ENCODE measurements at regions not wholly inside any gene's neighbourhood (a gene's known extent, or its start where the extent isn't known, plus 50 kb on each side); places are given as distances from the start of the nearest gene placed in this dataset.

DNA sequence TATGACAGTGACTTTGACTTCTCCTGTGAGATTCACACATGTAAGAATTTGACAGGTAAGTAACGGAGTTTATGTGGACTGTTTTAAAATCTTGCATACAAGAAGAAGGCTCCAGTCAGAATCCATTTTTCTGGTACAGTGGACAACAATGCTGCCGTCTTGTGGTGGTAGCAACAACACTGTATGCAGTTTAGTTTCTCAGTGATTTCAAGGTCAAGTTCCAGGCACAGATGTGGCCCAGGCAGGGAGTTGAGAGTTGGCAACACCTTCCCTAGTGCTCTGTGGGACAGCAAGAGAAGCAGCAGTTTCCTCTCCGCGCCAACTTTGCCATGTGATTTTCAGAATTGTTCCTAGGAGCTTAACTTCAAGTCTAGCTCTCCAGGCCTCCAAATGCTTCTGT is 56.0 kb upstream of the STPG2 start:
- H3K79me2 ChIP-seq (ENCODE audit: insufficient read depth) = no peaks in the 10 kb centered on the region

GRCh38 chr4:98195005-98195404 is 51.7 kb upstream of the STPG2 start:
- CTCF ChIA-PET = no interaction called here
- POLR2A ChIA-PET = no interaction called here
- no peaks in the 10 kb centered on the region for H3K4me1 ChIP-seq (ENCODE audit: control insufficient read depth in 1 of 2, insufficient read depth in 2 of 2, low read depth in 1 of 2, low read length in 1 of 2)

More for the DNA sequence above, 56.0 kb upstream of the STPG2 start:
- POLR2A ChIA-PET = no interaction called here
- no peaks in the 10 kb centered on the region for H4K20me1 ChIP-seq (ENCODE audit: insufficient read depth)
- H3K9ac ChIP-seq = no peak overlapping the region
- TF ChIP-seq RXRA (IDR thresholded peaks at IDR 0.05; ENCODE audit: borderline replicate concordance, low read depth) = no peak
- TF ChIP-seq RAD21 (IDR thresholded peaks at IDR 0.05; ENCODE audit: low read length) = no peak
- WGBS (ENCODE audit: low lambda C conversion rate) = 92% methylated on average over 4 of the region's 4 CpGs
- no peaks in the 10 kb centered on the region for H3K36me3 ChIP-seq (replicated peaks in 1 of 2; ENCODE audit: control insufficient read depth in 1 of 2, insufficient read depth in 2 of 2, low read length in 1 of 2)
- DNase-seq = no peak
- 0 out of 2 replicates have a peak, but pooled peaks cover 3% of the 10 kb centered on the region for H3K9me2 ChIP-seq
- no peak overlapping the region for H2AFZ ChIP-seq (ENCODE audit: low read depth)
- no peak overlapping the region for H3K4me3 ChIP-seq (ENCODE audit: low read depth in 2 of 2, low read length in 1 of 2)
- no peaks in the 10 kb centered on the region for H3F3A ChIP-seq (replicated peaks; ENCODE audit: insufficient read depth)
- H3K9me3 ChIP-seq = no peaks in the 10 kb centered on the region; the same call in 1 of the 2 replicates
- H3K4me1 ChIP-seq (ENCODE audit: control insufficient read depth in 1 of 2, insufficient read depth in 2 of 2, low read depth in 1 of 2, low read length in 1 of 2) = no peaks in the 10 kb centered on the region
- no peaks in the 10 kb centered on the region for H3K27me3 ChIP-seq (ENCODE audit: insufficient read depth)
- no peak overlapping the region for H3K27ac ChIP-seq (ENCODE audit: low read depth in 2 of 2, low read length in 1 of 2)
- H3K4me2 ChIP-seq = no peak overlapping the region
- CTCF ChIA-PET = no interaction called here

More at GRCh38 chr4:98195005-98195404, 51.7 kb upstream of the STPG2 start:
- no peak for DNase-seq
- no peak overlapping the region for H3K9ac ChIP-seq
- H3K36me3 ChIP-seq (replicated peaks in 1 of 2; ENCODE audit: control insufficient read depth in 1 of 2, insufficient read depth in 2 of 2, low read length in 1 of 2) = no peaks in the 10 kb centered on the region
- peaks cover 8% of the 10 kb centered on the region for H3K9me3 ChIP-seq
- H2AFZ ChIP-seq (ENCODE audit: low read depth) = no peak overlapping the region
- no peak overlapping the region for H3K4me3 ChIP-seq (ENCODE audit: low read depth in 2 of 2, low read length in 1 of 2)
- H4K20me1 ChIP-seq (ENCODE audit: insufficient read depth) = no peaks in the 10 kb centered on the region
- 60% methylated on average over 7 of the region's 7 CpGs for WGBS (ENCODE audit: low lambda C conversion rate)
- no peaks in the 10 kb centered on the region for H3K27me3 ChIP-seq (ENCODE audit: insufficient read depth)
- no peak overlapping the region for H3K4me2 ChIP-seq
- TF ChIP-seq MEF2A (IDR thresholded peaks at IDR 0.05; ENCODE audit: borderline replicate concordance, low read depth) = no peak
- TF ChIP-seq RAD21 (IDR thresholded peaks at IDR 0.05; ENCODE audit: low read length) = no peak
- no peak for TF ChIP-seq RXRA (IDR thresholded peaks at IDR 0.05; ENCODE audit: borderline replicate concordance, low read depth)
- TF ChIP-seq PBX3 (IDR thresholded peaks at IDR 0.05) = no peak
- no peak for TF ChIP-seq EZH2phosphoT487 (IDR thresholded peaks at IDR 0.05; ENCODE audit: borderline replicate concordance, low read depth)
- TF ChIP-seq ELF1 (IDR thresholded peaks at IDR 0.05) = no peak
- TF ChIP-seq SIN3A (IDR thresholded peaks at IDR 0.05; ENCODE audit: borderline replicate concordance, low read depth, low read length) = no peak
- TF ChIP-seq, protein P1, sequence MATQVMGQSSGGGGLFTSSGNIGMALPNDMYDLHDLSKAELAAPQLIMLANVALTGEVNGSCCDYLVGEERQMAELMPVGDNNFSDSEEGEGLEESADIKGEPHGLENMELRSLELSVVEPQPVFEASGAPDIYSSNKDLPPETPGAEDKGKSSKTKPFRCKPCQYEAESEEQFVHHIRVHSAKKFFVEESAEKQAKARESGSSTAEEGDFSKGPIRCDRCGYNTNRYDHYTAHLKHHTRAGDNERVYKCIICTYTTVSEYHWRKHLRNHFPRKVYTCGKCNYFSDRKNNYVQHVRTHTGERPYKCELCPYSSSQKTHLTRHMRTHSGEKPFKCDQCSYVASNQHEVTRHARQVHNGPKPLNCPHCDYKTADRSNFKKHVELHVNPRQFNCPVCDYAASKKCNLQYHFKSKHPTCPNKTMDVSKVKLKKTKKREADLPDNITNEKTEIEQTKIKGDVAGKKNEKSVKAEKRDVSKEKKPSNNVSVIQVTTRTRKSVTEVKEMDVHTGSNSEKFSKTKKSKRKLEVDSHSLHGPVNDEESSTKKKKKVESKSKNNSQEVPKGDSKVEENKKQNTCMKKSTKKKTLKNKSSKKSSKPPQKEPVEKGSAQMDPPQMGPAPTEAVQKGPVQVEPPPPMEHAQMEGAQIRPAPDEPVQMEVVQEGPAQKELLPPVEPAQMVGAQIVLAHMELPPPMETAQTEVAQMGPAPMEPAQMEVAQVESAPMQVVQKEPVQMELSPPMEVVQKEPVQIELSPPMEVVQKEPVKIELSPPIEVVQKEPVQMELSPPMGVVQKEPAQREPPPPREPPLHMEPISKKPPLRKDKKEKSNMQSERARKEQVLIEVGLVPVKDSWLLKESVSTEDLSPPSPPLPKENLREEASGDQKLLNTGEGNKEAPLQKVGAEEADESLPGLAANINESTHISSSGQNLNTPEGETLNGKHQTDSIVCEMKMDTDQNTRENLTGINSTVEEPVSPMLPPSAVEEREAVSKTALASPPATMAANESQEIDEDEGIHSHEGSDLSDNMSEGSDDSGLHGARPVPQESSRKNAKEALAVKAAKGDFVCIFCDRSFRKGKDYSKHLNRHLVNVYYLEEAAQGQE (IDR thresholded peaks at IDR 0.05; ENCODE audit: low read depth, low read length) = no peak
- no peak for TF ChIP-seq USF2 (IDR thresholded peaks at IDR 0.05; ENCODE audit: borderline replicate concordance, low read depth, low read length)
- H3K9me2 ChIP-seq = 0 out of 2 replicates have a peak, but pooled peaks cover 3% of the 10 kb centered on the region
- no peak overlapping the region for H3K27ac ChIP-seq (ENCODE audit: low read depth in 2 of 2, low read length in 1 of 2)
- H3K79me2 ChIP-seq (ENCODE audit: insufficient read depth) = no peaks in the 10 kb centered on the region
- no peaks in the 10 kb centered on the region for H3F3A ChIP-seq (replicated peaks; ENCODE audit: insufficient read depth)
